PC-3 (cell line): ENCODE measurements at regions not wholly inside any gene's neighbourhood (a gene's known extent, or its start where the extent isn't known, plus 50 kb on each side); places are given as distances from the start of the nearest gene placed in this dataset.

Experiments
- ATAC-seq: fragments of 200-7000 bp; cut with Tn5 transposase; 2 replicates; pipeline ENCODE4 v1.9.1; 2020; ENCODE audit warnings: mild to moderate bottlenecking, moderate library complexity
- BruUV-seq: library from RNA; stranded (reverse); fragments of 400-500 nt; replicated peaks from 2 replicates; lab custom pipeline; 2021; lab: Mats Ljungman, UMichigan
- CTCF ChIA-PET: fragments of 300-600 bp; sonication (Branson Sonifier 250); formaldehyde crosslinking; loops from one replicate; lab custom pipeline; 2022; ENCODE audit warnings: antibody characterized with exemption; lab: Charles Lee
- POLR2A ChIA-PET: fragments of 300-600 bp; sonication (Branson Sonifier 250); formaldehyde crosslinking; loops from one replicate; lab custom pipeline; 2022; ENCODE audit warnings: antibody characterized with exemption; ENCODE audit not compliant: unreplicated experiment; lab: Charles Lee
- DNase-seq: peaks from one replicate; pipeline ENCODE4 v3.0.0-alpha.2; 2015
- H2AFZ ChIP-seq: fragments of 300-600 bp; sonication (generic); 2 replicates; pipeline ENCODE4 v1.6.0; 2016; ENCODE audit warnings: antibody characterized with exemption, low read length
- H3F3A ChIP-seq: fragments of 300-600 bp; sonication (generic); one replicate; pipeline ENCODE4 v1.6.0; 2017; ENCODE audit warnings: antibody characterized with exemption, low read length, control low read depth, mild to moderate bottlenecking; ENCODE audit not compliant: unreplicated experiment
- H3K27ac ChIP-seq: fragments of 300-600 bp; sonication (generic); 2 replicates; pipeline ENCODE4 v1.5.1; 2016; ENCODE audit warnings: mild to moderate bottlenecking, low read length
- H3K27me3 ChIP-seq: fragments of 300-600 bp; sonication (generic); 2 replicates; pipeline ENCODE4 v1.6.1; 2016; ENCODE audit warnings: low read length, mixed read lengths
- H3K36me3 ChIP-seq: fragments of 300-600 bp; sonication (generic); 2 replicates; pipeline ENCODE4 v1.6.1; 2016; ENCODE audit warnings: low read depth, mixed run types, low read length, mixed read lengths
- H3K4me1 ChIP-seq: fragments of 300-600 bp; sonication (generic); 2 replicates; pipeline ENCODE4 v1.5.1; 2016; ENCODE audit warnings: low read length; ENCODE audit not compliant: insufficient read depth
- H3K4me2 ChIP-seq: fragments of 300-600 bp; sonication (generic); 2 replicates; pipeline ENCODE4 v1.6.0; 2016; ENCODE audit warnings: low read length
- H3K4me3 ChIP-seq: fragments of 300-600 bp; sonication (generic); 2 replicates; pipeline ENCODE4 v1.5.1; 2016; ENCODE audit warnings: mild to moderate bottlenecking, low read length, mixed read lengths
- H3K79me2 ChIP-seq: fragments of 300-600 bp; sonication (generic); 2 replicates; pipeline ENCODE4 v1.6.1; 2017; ENCODE audit warnings: low read length, mixed read lengths
- H3K9ac ChIP-seq: fragments of 300-600 bp; sonication (generic); 2 replicates; pipeline ENCODE4 v1.6.0; 2016; ENCODE audit warnings: mild to moderate bottlenecking, low read length
- H3K9me2 ChIP-seq: fragments of 300-600 bp; sonication (generic); replicated peaks from 2 replicates; pipeline ENCODE4 v1.6.1; 2016; ENCODE audit warnings: mixed run types, low read length, mixed read lengths
- H3K9me3 ChIP-seq: fragments of 300-600 bp; sonication (generic); 2 replicates; pipeline ENCODE4 v1.6.1; 2016; ENCODE audit warnings: low read length, mixed read lengths
- H4K20me1 ChIP-seq: fragments of 300-600 bp; sonication (generic); 2 replicates; pipeline ENCODE4 v1.6.1; 2016; ENCODE audit warnings: low read length, mixed read lengths
- CTCF ChIP-seq: fragments of 300-600 bp; sonication (generic); conservative IDR thresholded peaks from 2 replicates; pipeline ENCODE4 v1.5.1; 2017; ENCODE audit warnings: antibody characterized with exemption, low read depth, mild to moderate bottlenecking, low read length
- EZH2 ChIP-seq: fragments of 300-600 bp; sonication (generic); IDR thresholded peaks from one replicate; pipeline ENCODE4 v1.6.1; 2017; ENCODE audit warnings: antibody characterized with exemption, mild to moderate bottlenecking, low read length; ENCODE audit not compliant: unreplicated experiment
- EZH2phosphoT487 ChIP-seq: fragments of 300-600 bp; sonication (generic); IDR thresholded peaks from 2 replicates; pipeline ENCODE4 v1.6.1; 2018; ENCODE audit warnings: mild to moderate bottlenecking, antibody characterized with exemption, low read length, borderline replicate concordance
- intact Hi-C: fragments of 100-400 bp; cut with micrococcal nuclease; formaldehyde crosslinking; loops from 2 replicates; pipeline ENCODE4 v1.9.0; 2023

GRCh38 chr6:110544472-110544871, 68.1 kb upstream of the SLC22A16 start:
- Histone ChIP-seq H3K27ac (peak overlapping the region; percentile 75; the same call in 1 of the 2 replicates), H3K4me2 (no peak overlapping the region), H3K4me1 (peaks cover 56% of the 10 kb centered on the region), H3K79me2 (0 out of 2 replicates have a peak, but pooled peaks cover 4% of the 10 kb centered on the region), H4K20me1 (no peaks in the 10 kb centered on the region), H3K27me3 (no peaks in the 10 kb centered on the region), H2AFZ (no peak overlapping the region), H3K36me3 (no peaks in the 10 kb centered on the region), H3K9ac (no peak overlapping the region), H3K9me2 (no peaks in the 10 kb centered on the region), H3K4me3 (no peak overlapping the region), H3K9me3 (no peaks in the 10 kb centered on the region; the same call in 1 of the 2 replicates), H3F3A (peaks cover 6% of the 10 kb centered on the region)
- no TSS peak for BruUV-seq
- CTCF ChIA-PET = no interaction called here
- DNase-seq (no peak), ATAC-seq (no peak)
- intact Hi-C loops = no loop called here
- POLR2A ChIA-PET = no interaction called here
- TF ChIP-seq CTCF (no peak), EZH2phosphoT487 (no peak)

GRCh38 chr6:110543106-110543505, 66.7 kb upstream of the SLC22A16 start:
- Histone ChIP-seq H2AFZ (no peak overlapping the region), H3K27me3 (no peaks in the 10 kb centered on the region), H3K36me3 (no peaks in the 10 kb centered on the region), H3K27ac (peak overlapping the region; percentile 75), H3F3A (peaks cover 7% of the 10 kb centered on the region), H3K4me1 (peaks cover 55% of the 10 kb centered on the region), H3K4me2 (peak overlapping the region; percentile 28; the same call in 1 of the 2 replicates), H3K79me2 (0 out of 2 replicates have a peak, but pooled peaks cover 4% of the 10 kb centered on the region), H3K9me2 (no peaks in the 10 kb centered on the region), H4K20me1 (no peaks in the 10 kb centered on the region), H3K9me3 (no peaks in the 10 kb centered on the region; the same call in 1 of the 2 replicates), H3K9ac (peak overlapping the region; percentile 25; the same call in 1 of the 2 replicates), H3K4me3 (no peak overlapping the region)
- CTCF ChIA-PET = no interaction called here
- POLR2A ChIA-PET = no interaction called here
- DNase-seq = peak; percentile 81
- intact Hi-C loops = no loop called here
- peak; percentile 37 for TF ChIP-seq CTCF
- no peak for TF ChIP-seq EZH2
- BruUV-seq = no TSS peak
- peak; percentile 62 for ATAC-seq

- 0 out of 2 replicates have a peak, but pooled peaks cover 4% of the 10 kb centered on the region for H3K79me2 ChIP-seq
- ATAC-seq = no peak
- H3K9me2 ChIP-seq = no peaks in the 10 kb centered on the region
- peaks cover 56% of the 10 kb centered on the region for H3K4me1 ChIP-seq
- H3K4me2 ChIP-seq = peak overlapping the region; percentile 28; the same call in 1 of the 2 replicates
- POLR2A ChIA-PET = no interaction called here
- no peaks in the 10 kb centered on the region for H4K20me1 ChIP-seq
- no peaks in the 10 kb centered on the region; the same call in 1 of the 2 replicates for H3K9me3 ChIP-seq
- H3K27me3 ChIP-seq = no peaks in the 10 kb centered on the region
- peak overlapping the region; percentile 25; the same call in 1 of the 2 replicates for H3K9ac ChIP-seq
- intact Hi-C loops = no loop called here
- no peak overlapping the region for H2AFZ ChIP-seq
- peaks cover 8% of the 10 kb centered on the region for H3F3A ChIP-seq
- peak overlapping the region; percentile 75 for H3K27ac ChIP-seq
- no TSS peak for BruUV-seq
- no peak for TF ChIP-seq CTCF
- no peak for TF ChIP-seq EZH2phosphoT487
- no peak for TF ChIP-seq EZH2
- no peak for DNase-seq
- CTCF ChIA-PET = interaction anchor here (0.6 kb wide), 1 partner anchor 55 kb away, joined by 3 read pairs; no protein-coding TSS in a partner anchor
- no peaks in the 10 kb centered on the region for H3K36me3 ChIP-seq
- no peak overlapping the region for H3K4me3 ChIP-seq
Observed at GRCh38 chr6:110542311-110543024, 66.1 kb upstream of the SLC22A16 start.
